ENCODE measurements at regions not wholly inside any gene's neighbourhood (a gene's known extent, or its start where the extent isn't known, plus 50 kb on each side); places are given as distances from the start of the nearest gene placed in this dataset.

GRCh38 chr2:129734343-129735034 is 245.0 kb upstream of the RAB6C start:
- no peak overlapping the region for H3K4me2 ChIP-seq (ENCODE audit: low read depth, low read length)
- H3K36me3 ChIP-seq (replicated peaks in 1 of 2; ENCODE audit: control insufficient read depth in 1 of 2, insufficient read depth in 2 of 2, low read length in 2 of 2) = no peaks in the 10 kb centered on the region
- no peaks in the 10 kb centered on the region for H3K79me2 ChIP-seq (ENCODE audit: insufficient read depth, low read length)
- DNase-seq (ENCODE audit: low spot score) = no peak
- H2AFZ ChIP-seq (ENCODE audit: low read length) = no peak overlapping the region
- BruUV-seq (replicated peaks) = no TSS peak
- H3K4me1 ChIP-seq (ENCODE audit: insufficient read depth, low read length) = no peaks in the 10 kb centered on the region
- ChIA-PET CTCF (ENCODE audit: low intra/inter-chr PET ratio, low total read pairs) (interaction anchor here (0.7 kb wide), 1 partner anchor 13 kb away, joined by 3 read pairs; no protein-coding TSS in a partner anchor), POLR2A (no interaction called here)
- intact Hi-C loops (cut with micrococcal nuclease; ENCODE audit: unreplicated experiment) (no loop called here), in situ Hi-C loops (cut with HindIII; ENCODE audit: extremely low pct_ligation_motif_present, low pct_unique_long_range_greater_than_20kb) (no loop called here)
- WGBS (ENCODE audit: low lambda C conversion rate) = 11% methylated on average over 10 of the region's 10 CpGs
- H3K27ac ChIP-seq (ENCODE audit: extremely low read length, insufficient read depth, low read length) = no peak overlapping the region
- H3K9ac ChIP-seq (ENCODE audit: insufficient read depth, low read depth, low read length) = no peak overlapping the region
- peaks cover 8% of the 10 kb centered on the region; the same call in 1 of the 2 replicates for H3K9me3 ChIP-seq (ENCODE audit: low read length)
- peaks cover 0 to 4% of the 10 kb centered on the region in 2 experiments; a peak in 1 of 5 replicates for H3K27me3 ChIP-seq (ENCODE audit: control insufficient read depth in 1 of 2, insufficient read depth in 2 of 2, low read length in 2 of 2)
- no peak overlapping the region for H3K4me3 ChIP-seq (replicated peaks in 1 of 3; ENCODE audit: insufficient read depth in 1 of 3, low read depth in 2 of 3, low read length in 3 of 3)
- FAIRE-seq = no peak
- no peaks in the 10 kb centered on the region for H4K20me1 ChIP-seq (ENCODE audit: insufficient read depth, low read length)
- ATAC-seq = no peak
- TF ChIP-seq CCAR2 (optimal IDR thresholded peaks at IDR 0.05; ENCODE audit: low read depth, low read length) = no peak
- TF ChIP-seq TOPORS (CRISPR knock-in tag; IDR thresholded peaks at IDR 0.05) = no peak
- no peak for TF ChIP-seq ZBTB3 (CRISPR knock-in tag; IDR thresholded peaks at IDR 0.05; ENCODE audit: borderline replicate concordance, low read depth)
- TF ChIP-seq ZBTB21 (CRISPR knock-in tag; IDR thresholded peaks at IDR 0.05) = no peak
- TF ChIP-seq ZSCAN29 (CRISPR knock-in tag; conservative IDR thresholded peaks at IDR 0.05) = no peak
- no peak for TF ChIP-seq ZNF337 (CRISPR knock-in tag; IDR thresholded peaks at IDR 0.05; ENCODE audit: borderline replicate concordance, low read depth)

GRCh38 chr2:129735576-129735975 is 243.9 kb upstream of the RAB6C start:
- no TSS peak for BruUV-seq (replicated peaks)
- TF ChIP-seq FOXM1 (CRISPR knock-in tag; IDR thresholded peaks at IDR 0.05) (no peak), CREM (IDR thresholded peaks at IDR 0.05) (no peak), CREM (CRISPR knock-in tag; IDR thresholded peaks at IDR 0.05) (no peak), ZNF44 (CRISPR knock-in tag; IDR thresholded peaks at IDR 0.05) (no peak), SMYD3 (CRISPR knock-in tag; IDR thresholded peaks at IDR 0.05) (no peak), MIER2 (CRISPR knock-in tag; IDR thresholded peaks at IDR 0.05) (no peak), ZNF878 (CRISPR knock-in tag; IDR thresholded peaks at IDR 0.05) (no peak)

More at GRCh38 chr2:129735576-129735975, 243.9 kb upstream of the RAB6C start:
- H3K27ac ChIP-seq (ENCODE audit: extremely low read length, insufficient read depth, low read length) = no peak overlapping the region
- FAIRE-seq (no peak), DNase-seq (ENCODE audit: low spot score) (no peak), ATAC-seq (no peak)
- H3K9me3 ChIP-seq (ENCODE audit: low read length) = peaks cover 8% of the 10 kb centered on the region; the same call in 1 of the 2 replicates
- in situ Hi-C loops (cut with HindIII; ENCODE audit: extremely low pct_ligation_motif_present, low pct_unique_long_range_greater_than_20kb) = no loop called here
- H3K4me3 ChIP-seq (replicated peaks in 1 of 3; ENCODE audit: insufficient read depth in 1 of 3, low read depth in 2 of 3, low read length in 3 of 3) = no peak overlapping the region
- no peaks in the 10 kb centered on the region for H3K36me3 ChIP-seq (replicated peaks in 1 of 2; ENCODE audit: control insufficient read depth in 1 of 2, insufficient read depth in 2 of 2, low read length in 2 of 2)
- H3K79me2 ChIP-seq (ENCODE audit: insufficient read depth, low read length) = no peaks in the 10 kb centered on the region
- intact Hi-C loops (cut with micrococcal nuclease; ENCODE audit: unreplicated experiment) = no loop called here
- H3K4me2 ChIP-seq (ENCODE audit: low read depth, low read length) = no peak overlapping the region
- H2AFZ ChIP-seq (ENCODE audit: low read length) = no peak overlapping the region
- no peaks in the 10 kb centered on the region for H4K20me1 ChIP-seq (ENCODE audit: insufficient read depth, low read length)
- no peak overlapping the region for H3K9ac ChIP-seq (ENCODE audit: insufficient read depth, low read depth, low read length)
- ChIA-PET POLR2A (no interaction called here), CTCF (ENCODE audit: low intra/inter-chr PET ratio, low total read pairs) (no interaction called here)
- 24% methylated on average over 5 of the region's 6 CpGs for WGBS (ENCODE audit: low lambda C conversion rate)
- H3K27me3 ChIP-seq (ENCODE audit: control insufficient read depth in 1 of 2, insufficient read depth in 2 of 2, low read length in 2 of 2) = peaks cover 1 to 12% of the 10 kb centered on the region in 2 experiments; a peak in 3 of 5 replicates
- H3K4me1 ChIP-seq (ENCODE audit: insufficient read depth, low read length) = no peaks in the 10 kb centered on the region
